ENCODE measurements at regions not wholly inside any gene's neighbourhood (a gene's known extent, or its start where the extent isn't known, plus 50 kb on each side); places are given as distances from the start of the nearest gene placed in this dataset.
"Not testable (repeated sequence)": the region's sequence is repeated elsewhere in the genome, so short reads cannot be mapped to it uniquely, and the experiment has no call there.

- DNase-seq, result no peak
These were observed 387.6 kb upstream of the ZFP42 start for GRCh38 chr4:187608001-187608421.

- DNase-seq, result no peak
These were observed 383.3 kb upstream of the ZFP42 start for GRCh38 chr4:187612301-187612700.

GRCh38 chr4:187613089-187613839 is 382.3 kb upstream of the ZFP42 start:
- DNase-seq, result no peak

- DNase-seq, result no peak
These were observed 379.6 kb upstream of the ZFP42 start for GRCh38 chr4:187615972-187616371.

GRCh38 chr4:187617113-187617512 is 378.5 kb upstream of the ZFP42 start:
- no peak for DNase-seq

- DNase-seq, result no peak
These were observed 376.8 kb upstream of the ZFP42 start for GRCh38 chr4:187618701-187619281.

- no peak for DNase-seq
These were observed 376.3 kb upstream of the ZFP42 start for GRCh38 chr4:187619319-187619718.

- no peak for DNase-seq
These were observed 363.1 kb upstream of the ZFP42 start for GRCh38 chr4:187632260-187632995.

GRCh38 chr4:187633245-187633644 is 362.3 kb upstream of the ZFP42 start:
- DNase-seq, result no peak

- no peak for DNase-seq
These were observed 338.6 kb upstream of the ZFP42 start for GRCh38 chr4:187656959-187657358.

GRCh38 chr4:187663076-187663475 is 332.5 kb upstream of the ZFP42 start:
- no peak for DNase-seq

- DNase-seq, result no peak
These were observed 331.6 kb upstream of the ZFP42 start for GRCh38 chr4:187664011-187664410.

GRCh38 chr4:187665086-187665485 is 330.5 kb upstream of the ZFP42 start:
- no peak for DNase-seq

- DNase-seq, result no peak
These were observed 329.5 kb upstream of the ZFP42 start for GRCh38 chr4:187666034-187666433.

GRCh38 chr4:187666697-187667494 is 328.7 kb upstream of the ZFP42 start:
- no peak for DNase-seq

- DNase-seq, result no peak
These were observed 327.0 kb upstream of the ZFP42 start for GRCh38 chr4:187668526-187669082.

GRCh38 chr4:187671521-187671920 is 324.1 kb upstream of the ZFP42 start:
- DNase-seq, result not testable (repeated sequence)

GRCh38 chr4:187671958-187672357 is 323.6 kb upstream of the ZFP42 start:
- DNase-seq, result not testable (repeated sequence)

GRCh38 chr4:187672526-187672925 is 323.0 kb upstream of the ZFP42 start:
- DNase-seq, result not testable (repeated sequence)

- DNase-seq, result no peak
These were observed 316.1 kb upstream of the ZFP42 start for GRCh38 chr4:187679450-187679849.

- DNase-seq, result no peak
These were observed 310.3 kb upstream of the ZFP42 start for GRCh38 chr4:187685247-187685646.

GRCh38 chr4:187687697-187688096 is 307.9 kb upstream of the ZFP42 start:
- DNase-seq, result no peak

- no peak for DNase-seq
These were observed 302.9 kb upstream of the ZFP42 start for GRCh38 chr4:187692626-187693025.
